ENCODE measurements at regions not wholly inside any gene's neighbourhood (a gene's known extent, or its start where the extent isn't known, plus 50 kb on each side); places are given as distances from the start of the nearest gene placed in this dataset.

GRCh38 chrX:40277672-40278071 lies 179.9 kb upstream of the BCOR start:
- H3K4me3 ChIP-seq, result no peak overlapping the region
- no peak for FAIRE-seq
- no peak for TF ChIP-seq E2F6 (IDR thresholded peaks at IDR 0.05; ENCODE audit: borderline replicate concordance, low read depth)
- no peak for TF ChIP-seq USF2 (IDR thresholded peaks at IDR 0.05)
- TF ChIP-seq PHF8 (IDR thresholded peaks at IDR 0.05; ENCODE audit: borderline replicate concordance, low read depth), result no peak
- TF ChIP-seq EP300 (IDR thresholded peaks at IDR 0.05), result no peak
- TF ChIP-seq ZNF302 (CRISPR knock-in tag; IDR thresholded peaks at IDR 0.05), result no peak
- no peak for TF ChIP-seq RFX5 (IDR thresholded peaks at IDR 0.05)
- TF ChIP-seq MAZ (IDR thresholded peaks at IDR 0.05; ENCODE audit: borderline replicate concordance, low read depth, low read length), result no peak
- TF ChIP-seq RAD21 (conservative IDR thresholded peaks at IDR 0.05 in 1 of 2, IDR thresholded peaks at IDR 0.05 in 1 of 2), result no peak
- TF ChIP-seq MAX (IDR thresholded peaks at IDR 0.05), result no peak
- no peak for TF ChIP-seq RARB (CRISPR knock-in tag; IDR thresholded peaks at IDR 0.05)
- TF ChIP-seq MAFK (IDR thresholded peaks at IDR 0.05; ENCODE audit: partially characterized antibody), result no peak
- TF ChIP-seq JUNB (IDR thresholded peaks at IDR 0.05), result no peak
- no peak for TF ChIP-seq CTCF (IDR thresholded peaks at IDR 0.05)
- no peak for TF ChIP-seq NPAS2 (CRISPR knock-in tag; IDR thresholded peaks at IDR 0.05; ENCODE audit: borderline replicate concordance)
- no peak for TF ChIP-seq ZSCAN20 (CRISPR knock-in tag; IDR thresholded peaks at IDR 0.05)
- no peak for TF ChIP-seq NR3C1 (IDR thresholded peaks at IDR 0.05)
- TF ChIP-seq BCL3 (IDR thresholded peaks at IDR 0.05), result no peak
- no peak for ATAC-seq
- 45% methylated on average over 1 of the region's 3 CpGs for WGBS (ENCODE audit: missing lambda C conversion rate)
- ChIA-PET CTCF (interaction anchor here (1.7 to 3.6 kb wide), 2 partner anchors 11 to 13 kb away, joined by 4 to 17 read pairs; no protein-coding TSS in a partner anchor), POLR2A (no interaction called here)
- no peaks in the 10 kb centered on the region for H3K9me3 ChIP-seq
- DNase-seq (ENCODE audit: low read depth in 1 of 2, low spot score in 1 of 2), result no peak
- H3K4me2 ChIP-seq, result no peak overlapping the region
- no peaks in the 10 kb centered on the region for H3K4me1 ChIP-seq
- H3K27ac ChIP-seq, result no peak overlapping the region

- Histone ChIP-seq H3K9me3 (no peaks in the 10 kb centered on the region), H3K27ac (no peak overlapping the region), H3K4me1 (no peaks in the 10 kb centered on the region), H3K4me2 (no peak overlapping the region), H3K4me3 (no peak overlapping the region)
- ChIA-PET CTCF (no interaction called here), POLR2A (no interaction called here)
- 64% methylated on average over 10 of the region's 15 CpGs for WGBS (ENCODE audit: missing lambda C conversion rate)
- TF ChIP-seq ZFP36 (IDR thresholded peaks at IDR 0.05; ENCODE audit: borderline replicate concordance, partially characterized antibody), result no peak
- TF ChIP-seq MAX (IDR thresholded peaks at IDR 0.05), result no peak
- TF ChIP-seq MYC (IDR thresholded peaks at IDR 0.05; ENCODE audit: borderline replicate concordance, low read length), result no peak
- no peak for TF ChIP-seq RCOR1 (IDR thresholded peaks at IDR 0.05; ENCODE audit: low read depth, low read length)
- no peak for TF ChIP-seq SMC3 (IDR thresholded peaks at IDR 0.05)
- no peak for TF ChIP-seq SREBF2 (IDR thresholded peaks at IDR 0.05)
- no peak for TF ChIP-seq BCL3 (IDR thresholded peaks at IDR 0.05)
- no peak for TF ChIP-seq RNF2 (IDR thresholded peaks at IDR 0.05; ENCODE audit: borderline replicate concordance, low read depth)
- TF ChIP-seq RFX5 (IDR thresholded peaks at IDR 0.05), result no peak
- TF ChIP-seq HES2 (IDR thresholded peaks at IDR 0.05), result no peak
- TF ChIP-seq CHD2 (IDR thresholded peaks at IDR 0.05; ENCODE audit: low read length, partially characterized antibody), result no peak
- ATAC-seq, result no peak
- DNase-seq (ENCODE audit: low read depth in 1 of 2, low spot score in 1 of 2), result no peak
- no peak for FAIRE-seq
These were observed 175.7 kb upstream of the BCOR start for GRCh38 chrX:40273356-40274050.
